ENCODE measurements at regions not wholly inside any gene's neighbourhood (a gene's known extent, or its start where the extent isn't known, plus 50 kb on each side); places are given as distances from the start of the nearest gene placed in this dataset.

- no peak for TF ChIP-seq CTCF (conservative IDR thresholded peaks at IDR 0.05; ENCODE audit: low read depth, low read length)
- H3K4me3 ChIP-seq (ENCODE audit: low read length) = no peak overlapping the region
- DNase-seq (ENCODE audit: low read depth) = no peak
Observed at GRCh38 chr3:22210693-22211092, 459.7 kb upstream of the ZNF385D start.

- no peak for DNase-seq (ENCODE audit: low read depth)
- H3K4me3 ChIP-seq (ENCODE audit: low read length) = no peak overlapping the region
- no peak for TF ChIP-seq CTCF (conservative IDR thresholded peaks at IDR 0.05; ENCODE audit: low read depth, low read length)
Observed at GRCh38 chr3:22216601-22217000, 465.6 kb upstream of the ZNF385D start.

DNA sequence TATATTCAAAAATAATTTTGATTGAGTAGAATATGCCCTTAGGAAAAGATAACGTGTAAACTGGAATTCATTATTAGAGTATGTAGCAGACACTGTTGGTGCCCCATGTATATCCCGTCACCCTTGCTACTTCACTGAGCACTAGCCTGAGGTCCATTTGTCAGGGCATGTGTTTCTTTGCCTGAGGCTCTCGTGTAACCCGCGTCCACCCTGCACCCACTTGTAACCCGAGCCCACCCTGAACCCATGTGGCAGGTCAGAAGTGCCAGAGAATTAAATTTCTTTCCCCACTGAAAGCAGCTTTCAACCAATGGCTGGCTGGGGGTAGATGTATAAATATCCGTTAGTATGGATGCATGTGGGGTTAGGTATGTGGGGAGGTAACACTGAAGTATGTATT is 474.2 kb upstream of the ZNF385D start:
- no peak for TF ChIP-seq CTCF (conservative IDR thresholded peaks at IDR 0.05; ENCODE audit: low read depth, low read length)
- H3K4me3 ChIP-seq (ENCODE audit: low read length) = no peak overlapping the region

GRCh38 chr3:22228705-22229104 is 477.7 kb upstream of the ZNF385D start:
- TF ChIP-seq CTCF (conservative IDR thresholded peaks at IDR 0.05; ENCODE audit: low read depth, low read length) = no peak
- no peak for DNase-seq (ENCODE audit: low read depth)
- no peak overlapping the region for H3K4me3 ChIP-seq (ENCODE audit: low read length)

More for the DNA sequence above, 474.2 kb upstream of the ZNF385D start:
- DNase-seq (ENCODE audit: low read depth) = no peak

DNA sequence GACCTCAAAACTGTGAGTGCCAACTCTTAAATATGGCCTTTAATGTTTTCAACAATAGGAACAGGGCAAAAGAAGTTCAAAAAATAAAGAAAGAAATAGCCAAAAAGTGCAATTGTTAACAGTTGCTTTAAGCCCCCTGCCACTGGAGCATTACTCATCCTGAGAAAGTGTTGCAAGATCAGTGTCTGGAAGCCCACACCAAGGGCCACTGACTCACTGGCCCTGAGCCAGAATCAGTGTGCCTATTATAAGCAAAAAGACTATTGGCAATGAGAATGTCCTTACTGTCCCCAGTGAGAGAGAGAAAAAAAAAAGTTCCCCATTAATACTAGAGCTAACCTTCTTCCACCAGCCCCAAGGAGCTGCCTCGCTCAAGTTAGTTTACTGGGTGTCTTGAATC is 480.1 kb upstream of the ZNF385D start:
- no peak for TF ChIP-seq CTCF (conservative IDR thresholded peaks at IDR 0.05; ENCODE audit: low read depth, low read length)
- no peak overlapping the region for H3K4me3 ChIP-seq (ENCODE audit: low read length)
- peak; percentile 40 for DNase-seq (ENCODE audit: low read depth)

DNA sequence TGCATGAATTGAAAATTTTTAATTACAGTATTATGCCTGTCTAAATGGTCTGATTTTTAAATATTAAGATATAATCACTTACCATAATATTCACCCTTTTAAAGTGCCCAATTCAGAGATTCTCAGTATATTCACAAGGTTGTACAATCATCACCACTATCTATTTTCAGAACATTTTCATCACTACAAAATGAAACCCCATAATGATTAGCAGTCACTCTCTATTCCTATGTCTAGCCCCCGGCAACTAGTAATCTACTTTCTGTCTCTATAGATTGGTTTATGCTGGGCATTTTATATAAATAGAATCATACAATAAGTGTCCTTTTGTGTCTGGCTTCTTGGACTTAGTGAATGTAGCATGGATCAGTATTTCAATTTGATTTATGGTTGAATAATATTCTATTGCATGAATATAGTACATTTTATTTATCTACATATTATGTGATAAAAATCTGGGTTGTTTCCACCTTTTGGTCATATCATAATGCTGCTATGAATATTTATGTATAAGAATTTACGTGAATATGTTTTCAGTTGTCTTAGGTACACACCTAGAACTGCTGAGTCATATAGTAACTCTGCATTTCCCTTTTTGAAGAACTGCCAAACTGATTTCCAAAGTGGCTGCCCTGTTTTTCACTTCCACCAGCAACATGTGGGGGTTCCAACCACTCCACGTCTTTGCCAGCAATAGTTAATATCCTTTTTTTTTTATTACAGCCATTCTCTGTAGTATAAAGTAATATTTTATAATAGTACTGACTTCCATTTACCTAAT is 485.7 kb upstream of the ZNF385D start:
- no peak for TF ChIP-seq CTCF (conservative IDR thresholded peaks at IDR 0.05; ENCODE audit: low read depth, low read length)
- no peak for DNase-seq (ENCODE audit: low read depth)

GRCh38 chr3:22239011-22239410 is 488.0 kb upstream of the ZNF385D start:
- DNase-seq (ENCODE audit: low read depth) = no peak
- no peak overlapping the region for H3K4me3 ChIP-seq (ENCODE audit: low read length)
- TF ChIP-seq CTCF (conservative IDR thresholded peaks at IDR 0.05; ENCODE audit: low read depth, low read length) = no peak

More for the DNA sequence above, 485.7 kb upstream of the ZNF385D start:
- no peak overlapping the region for H3K4me3 ChIP-seq (ENCODE audit: low read length)
